ENCODE measurements at regions not wholly inside any gene's neighbourhood (a gene's known extent, or its start where the extent isn't known, plus 50 kb on each side); places are given as distances from the start of the nearest gene placed in this dataset.

DNA sequence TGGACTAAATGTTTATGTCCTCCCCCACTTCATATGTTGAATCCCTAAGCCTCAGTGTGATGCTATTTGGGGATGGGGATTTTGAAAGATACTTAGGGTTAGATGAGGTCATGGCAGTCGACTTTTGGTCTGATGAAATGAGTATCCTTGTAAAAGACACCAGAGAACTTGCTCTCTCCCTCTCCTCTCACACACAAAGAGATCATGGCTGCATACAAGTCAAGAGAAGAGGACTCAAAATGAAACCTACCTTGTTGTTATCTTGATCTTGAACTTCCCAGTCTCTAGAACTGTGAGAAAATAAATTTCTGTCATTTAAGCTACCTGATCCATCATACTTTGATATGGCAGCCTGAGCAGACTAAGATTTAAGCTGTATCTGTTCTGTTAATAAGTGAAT is 144.0 kb upstream of the HAPLN1 start:
- Histone ChIP-seq H3F3A (replicated peaks; ENCODE audit: insufficient read depth) (no peaks in the 10 kb centered on the region), H3K9me3 (no peaks in the 10 kb centered on the region), H3K79me2 (ENCODE audit: insufficient read depth) (no peaks in the 10 kb centered on the region), H3K27ac (ENCODE audit: low read depth in 2 of 2, low read length in 1 of 2) (no peak overlapping the region), H3K4me1 (ENCODE audit: control insufficient read depth in 1 of 2, insufficient read depth in 2 of 2, low read depth in 1 of 2, low read length in 1 of 2) (no peaks in the 10 kb centered on the region; a peak in 1 of 4 replicates), H4K20me1 (ENCODE audit: insufficient read depth) (no peaks in the 10 kb centered on the region), H3K9me2 (no peaks in the 10 kb centered on the region), H3K4me3 (ENCODE audit: low read depth in 2 of 2, low read length in 1 of 2) (no peak overlapping the region), H3K27me3 (ENCODE audit: insufficient read depth) (no peaks in the 10 kb centered on the region), H3K9ac (no peak overlapping the region), H3K4me2 (no peak overlapping the region), H3K36me3 (replicated peaks in 1 of 2; ENCODE audit: control insufficient read depth in 1 of 2, insufficient read depth in 2 of 2, low read length in 1 of 2) (no peaks in the 10 kb centered on the region), H2AFZ (ENCODE audit: low read depth) (no peak overlapping the region)
- POLR2A ChIA-PET, result no interaction called here
- CTCF ChIA-PET, result no interaction called here
- no peak for DNase-seq
- WGBS (ENCODE audit: low lambda C conversion rate), result 47% methylated on average over 1 of the region's 1 CpG
- no peak for TF ChIP-seq CHD2 (IDR thresholded peaks at IDR 0.05; ENCODE audit: low read length, partially characterized antibody)
- TF ChIP-seq, protein P1, sequence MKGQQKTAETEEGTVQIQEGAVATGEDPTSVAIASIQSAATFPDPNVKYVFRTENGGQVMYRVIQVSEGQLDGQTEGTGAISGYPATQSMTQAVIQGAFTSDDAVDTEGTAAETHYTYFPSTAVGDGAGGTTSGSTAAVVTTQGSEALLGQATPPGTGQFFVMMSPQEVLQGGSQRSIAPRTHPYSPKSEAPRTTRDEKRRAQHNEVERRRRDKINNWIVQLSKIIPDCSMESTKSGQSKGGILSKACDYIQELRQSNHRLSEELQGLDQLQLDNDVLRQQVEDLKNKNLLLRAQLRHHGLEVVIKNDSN (IDR thresholded peaks at IDR 0.05; ENCODE audit: borderline replicate concordance, low read depth), result no peak
- TF ChIP-seq GATA2 (CRISPR knock-in tag; IDR thresholded peaks at IDR 0.05), result no peak
- TF ChIP-seq MXI1 (IDR thresholded peaks at IDR 0.05; ENCODE audit: low read depth, low read length), result no peak
- no peak for TF ChIP-seq NRF1 (IDR thresholded peaks at IDR 0.05; ENCODE audit: low read depth, low read length)
- no peak for TF ChIP-seq YY1 (IDR thresholded peaks at IDR 0.05; ENCODE audit: low read depth)
- TF ChIP-seq, protein P2, sequence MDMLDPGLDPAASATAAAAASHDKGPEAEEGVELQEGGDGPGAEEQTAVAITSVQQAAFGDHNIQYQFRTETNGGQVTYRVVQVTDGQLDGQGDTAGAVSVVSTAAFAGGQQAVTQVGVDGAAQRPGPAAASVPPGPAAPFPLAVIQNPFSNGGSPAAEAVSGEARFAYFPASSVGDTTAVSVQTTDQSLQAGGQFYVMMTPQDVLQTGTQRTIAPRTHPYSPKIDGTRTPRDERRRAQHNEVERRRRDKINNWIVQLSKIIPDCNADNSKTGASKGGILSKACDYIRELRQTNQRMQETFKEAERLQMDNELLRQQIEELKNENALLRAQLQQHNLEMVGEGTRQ (IDR thresholded peaks at IDR 0.05; ENCODE audit: borderline replicate concordance, low read depth, low read length), result no peak
- no peak for TF ChIP-seq NFIC (IDR thresholded peaks at IDR 0.05; ENCODE audit: borderline replicate concordance)
- TF ChIP-seq POLR2AphosphoS5 (IDR thresholded peaks at IDR 0.05; ENCODE audit: low read depth, low read length), result no peak
- no peak for TF ChIP-seq ELF1 (IDR thresholded peaks at IDR 0.05)
- TF ChIP-seq FOSL2 (IDR thresholded peaks at IDR 0.05; ENCODE audit: borderline replicate concordance, low read depth), result no peak
- TF ChIP-seq, protein P3, sequence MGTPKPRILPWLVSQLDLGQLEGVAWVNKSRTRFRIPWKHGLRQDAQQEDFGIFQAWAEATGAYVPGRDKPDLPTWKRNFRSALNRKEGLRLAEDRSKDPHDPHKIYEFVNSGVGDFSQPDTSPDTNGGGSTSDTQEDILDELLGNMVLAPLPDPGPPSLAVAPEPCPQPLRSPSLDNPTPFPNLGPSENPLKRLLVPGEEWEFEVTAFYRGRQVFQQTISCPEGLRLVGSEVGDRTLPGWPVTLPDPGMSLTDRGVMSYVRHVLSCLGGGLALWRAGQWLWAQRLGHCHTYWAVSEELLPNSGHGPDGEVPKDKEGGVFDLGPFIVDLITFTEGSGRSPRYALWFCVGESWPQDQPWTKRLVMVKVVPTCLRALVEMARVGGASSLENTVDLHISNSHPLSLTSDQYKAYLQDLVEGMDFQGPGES (IDR thresholded peaks at IDR 0.05; ENCODE audit: low read depth, low read length), result no peak
- TF ChIP-seq, protein P4, sequence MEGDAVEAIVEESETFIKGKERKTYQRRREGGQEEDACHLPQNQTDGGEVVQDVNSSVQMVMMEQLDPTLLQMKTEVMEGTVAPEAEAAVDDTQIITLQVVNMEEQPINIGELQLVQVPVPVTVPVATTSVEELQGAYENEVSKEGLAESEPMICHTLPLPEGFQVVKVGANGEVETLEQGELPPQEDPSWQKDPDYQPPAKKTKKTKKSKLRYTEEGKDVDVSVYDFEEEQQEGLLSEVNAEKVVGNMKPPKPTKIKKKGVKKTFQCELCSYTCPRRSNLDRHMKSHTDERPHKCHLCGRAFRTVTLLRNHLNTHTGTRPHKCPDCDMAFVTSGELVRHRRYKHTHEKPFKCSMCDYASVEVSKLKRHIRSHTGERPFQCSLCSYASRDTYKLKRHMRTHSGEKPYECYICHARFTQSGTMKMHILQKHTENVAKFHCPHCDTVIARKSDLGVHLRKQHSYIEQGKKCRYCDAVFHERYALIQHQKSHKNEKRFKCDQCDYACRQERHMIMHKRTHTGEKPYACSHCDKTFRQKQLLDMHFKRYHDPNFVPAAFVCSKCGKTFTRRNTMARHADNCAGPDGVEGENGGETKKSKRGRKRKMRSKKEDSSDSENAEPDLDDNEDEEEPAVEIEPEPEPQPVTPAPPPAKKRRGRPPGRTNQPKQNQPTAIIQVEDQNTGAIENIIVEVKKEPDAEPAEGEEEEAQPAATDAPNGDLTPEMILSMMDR (IDR thresholded peaks at IDR 0.05), result no peak
- TF ChIP-seq, protein P5, sequence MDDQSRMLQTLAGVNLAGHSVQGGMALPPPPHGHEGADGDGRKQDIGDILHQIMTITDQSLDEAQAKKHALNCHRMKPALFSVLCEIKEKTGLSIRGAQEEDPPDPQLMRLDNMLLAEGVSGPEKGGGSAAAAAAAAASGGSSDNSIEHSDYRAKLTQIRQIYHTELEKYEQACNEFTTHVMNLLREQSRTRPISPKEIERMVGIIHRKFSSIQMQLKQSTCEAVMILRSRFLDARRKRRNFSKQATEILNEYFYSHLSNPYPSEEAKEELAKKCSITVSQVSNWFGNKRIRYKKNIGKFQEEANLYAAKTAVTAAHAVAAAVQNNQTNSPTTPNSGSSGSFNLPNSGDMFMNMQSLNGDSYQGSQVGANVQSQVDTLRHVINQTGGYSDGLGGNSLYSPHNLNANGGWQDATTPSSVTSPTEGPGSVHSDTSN (IDR thresholded peaks at IDR 0.05), result no peak
- TF ChIP-seq EP300 (IDR thresholded peaks at IDR 0.05; ENCODE audit: borderline replicate concordance in 1 of 2, low read depth in 1 of 2, low read length in 1 of 2), result no peak
- TF ChIP-seq MEF2A (IDR thresholded peaks at IDR 0.05; ENCODE audit: borderline replicate concordance, low read depth), result no peak

Data from SK-N-SH (cell line).